Hematopoietic multipotent progenitor cell treated with erythropoietin and hydrocortisone succinate and interleukin-3 and kit ligand, for 6 days (in vitro differentiated cells): ENCODE measurements at regions not wholly inside any gene's neighbourhood (a gene's known extent, or its start where the extent isn't known, plus 50 kb on each side); places are given as distances from the start of the nearest gene placed in this dataset.
A peak's percentile ranks its signal among the peaks of the same experiment; 100 is the strongest.
"Not testable (repeated sequence)": the region's sequence is repeated elsewhere in the genome, so short reads cannot be mapped to it uniquely, and the experiment has no call there.

Experiments
- DNase-seq: peaks from one replicate; pipeline ENCODE4 v3.0.0-alpha.2; 2015

DNA sequence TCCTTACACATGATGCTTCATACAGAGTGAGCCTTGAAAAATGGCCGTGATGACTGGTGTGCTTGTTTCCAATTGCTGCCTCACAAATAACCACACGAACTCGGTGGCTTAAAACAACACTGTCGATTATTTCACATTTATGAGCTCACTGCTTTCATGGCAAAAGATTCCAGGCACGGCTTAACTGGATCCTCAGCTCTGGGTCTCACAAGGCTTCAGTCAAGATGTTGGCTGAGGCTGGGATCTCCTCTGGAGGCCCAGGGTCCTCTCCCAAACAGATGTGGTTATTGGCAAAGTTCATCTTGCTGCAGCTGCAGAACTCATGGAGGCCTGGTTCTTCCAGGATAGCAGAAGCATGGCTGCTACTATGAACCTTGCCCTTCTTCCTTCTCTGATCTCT, 144.6 kb downstream of the TFAP2C start:
- no peak for DNase-seq

DNA sequence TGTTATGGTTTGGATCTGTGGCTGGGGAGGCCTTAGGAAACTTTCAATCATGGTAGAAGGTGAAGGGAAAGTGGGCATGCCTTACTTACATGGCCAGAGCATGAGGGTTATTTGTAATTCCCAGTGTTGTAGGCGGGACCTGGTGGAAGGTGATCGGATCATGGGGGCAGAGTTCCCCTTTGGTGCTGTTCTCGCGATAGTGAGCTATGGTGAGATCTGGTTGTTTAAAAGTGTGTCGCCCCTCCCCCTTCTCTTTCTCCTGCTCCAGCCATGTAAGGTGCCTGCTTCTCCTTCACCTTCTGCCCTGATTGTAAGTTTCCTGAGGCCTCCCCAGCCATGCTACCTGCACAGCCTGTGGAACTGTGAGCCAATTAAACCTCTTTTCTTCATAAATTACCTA, 145.8 kb downstream of the TFAP2C start:
- no peak for DNase-seq

DNA sequence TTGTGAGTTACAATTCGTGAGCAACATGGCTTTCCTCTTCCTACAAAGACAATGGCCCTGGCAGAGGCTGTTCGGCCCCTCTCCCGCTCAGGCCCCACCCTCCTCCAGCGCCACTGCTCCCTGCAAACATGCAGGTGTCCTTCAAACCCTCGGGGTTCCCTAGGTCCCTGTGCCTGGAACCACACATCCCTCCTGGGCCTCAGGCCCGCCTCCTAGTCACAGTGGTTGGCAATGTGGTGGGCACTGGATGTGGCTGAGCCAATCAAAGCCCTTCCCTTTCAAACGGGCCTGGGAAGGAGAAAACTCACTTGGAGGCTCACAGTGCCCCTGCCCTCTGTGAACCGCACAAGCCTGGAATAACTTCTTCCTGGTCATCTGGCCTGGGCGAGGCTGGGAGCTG, 147.2 kb downstream of the TFAP2C start:
- no peak for DNase-seq

DNA sequence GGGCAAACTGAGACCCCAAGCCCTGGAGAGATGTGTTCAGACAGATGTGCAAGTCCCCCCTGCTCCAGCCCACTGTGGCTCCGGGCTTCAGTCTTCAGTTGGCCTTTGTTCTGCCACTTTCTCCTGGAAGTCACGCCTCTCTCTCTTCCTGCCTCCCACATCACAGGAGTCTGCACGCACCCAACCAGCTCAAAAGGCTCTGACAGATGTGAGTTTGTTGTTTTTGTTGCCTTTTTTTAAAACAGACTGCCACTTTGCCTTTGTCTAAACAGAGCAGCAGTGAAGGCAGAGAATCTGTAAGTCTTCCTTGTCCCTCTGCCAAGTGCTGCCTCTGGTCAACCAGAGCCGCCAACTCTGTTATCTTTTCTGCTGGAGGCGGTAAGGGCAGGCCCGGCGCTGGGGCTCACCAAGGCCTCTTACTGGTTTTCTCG, 149.7 kb downstream of the TFAP2C start:
- DNase-seq: peak; percentile 3

DNA sequence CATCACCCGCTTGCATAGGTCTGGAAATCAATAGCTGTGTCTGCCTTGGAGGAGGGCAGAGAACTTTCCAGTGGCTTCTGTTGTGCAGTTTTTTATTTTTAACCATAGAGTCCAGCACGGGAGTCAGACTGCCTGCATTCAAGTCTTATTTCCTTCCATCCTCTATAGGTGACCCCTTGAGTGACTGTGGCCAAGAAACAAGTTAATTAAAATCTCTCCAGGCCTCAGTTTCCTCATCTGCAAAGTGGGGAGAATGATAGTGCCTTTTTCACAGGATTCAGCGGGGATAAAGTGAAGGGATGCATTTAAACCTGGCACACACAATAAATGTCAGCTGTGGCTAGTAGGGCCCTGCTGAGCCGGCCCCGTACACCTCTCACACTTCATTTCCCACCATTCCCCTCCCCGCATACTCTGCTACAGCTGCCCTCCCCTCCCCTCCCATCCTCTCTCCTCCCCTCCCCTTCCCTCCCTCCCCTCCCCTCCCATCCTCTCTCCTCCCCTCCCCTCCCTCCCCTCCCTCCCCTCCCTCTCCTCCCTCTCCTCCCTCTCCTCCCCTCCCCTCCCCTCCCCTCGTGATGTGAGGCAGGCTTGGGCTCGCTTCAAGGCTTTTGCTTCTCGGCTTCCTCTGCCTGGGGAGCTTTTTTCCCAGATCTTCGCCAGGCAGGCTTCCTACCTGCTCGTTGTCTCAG, 150.5 kb downstream of the TFAP2C start:
- no peak for DNase-seq

DNA sequence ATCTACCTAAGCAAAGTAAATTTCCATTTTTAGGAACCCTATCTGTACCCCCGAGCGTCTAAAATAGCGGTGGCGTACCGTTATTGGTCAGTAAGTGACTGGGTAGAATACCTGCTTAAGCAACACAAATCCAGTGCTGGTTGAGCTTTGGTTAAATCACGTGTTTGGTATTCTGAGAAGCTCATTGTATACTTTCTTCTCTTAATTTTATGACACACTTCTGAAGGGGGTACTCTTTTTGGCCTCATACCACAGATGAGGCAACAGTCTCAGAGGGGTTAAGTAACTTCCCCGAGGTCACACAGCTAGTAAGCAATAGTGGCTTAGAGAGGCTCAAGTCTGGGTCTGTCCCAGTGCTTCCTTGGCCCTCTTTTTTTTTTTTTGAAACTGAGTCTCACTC, 151.2 kb downstream of the TFAP2C start:
- no peak for DNase-seq

DNA sequence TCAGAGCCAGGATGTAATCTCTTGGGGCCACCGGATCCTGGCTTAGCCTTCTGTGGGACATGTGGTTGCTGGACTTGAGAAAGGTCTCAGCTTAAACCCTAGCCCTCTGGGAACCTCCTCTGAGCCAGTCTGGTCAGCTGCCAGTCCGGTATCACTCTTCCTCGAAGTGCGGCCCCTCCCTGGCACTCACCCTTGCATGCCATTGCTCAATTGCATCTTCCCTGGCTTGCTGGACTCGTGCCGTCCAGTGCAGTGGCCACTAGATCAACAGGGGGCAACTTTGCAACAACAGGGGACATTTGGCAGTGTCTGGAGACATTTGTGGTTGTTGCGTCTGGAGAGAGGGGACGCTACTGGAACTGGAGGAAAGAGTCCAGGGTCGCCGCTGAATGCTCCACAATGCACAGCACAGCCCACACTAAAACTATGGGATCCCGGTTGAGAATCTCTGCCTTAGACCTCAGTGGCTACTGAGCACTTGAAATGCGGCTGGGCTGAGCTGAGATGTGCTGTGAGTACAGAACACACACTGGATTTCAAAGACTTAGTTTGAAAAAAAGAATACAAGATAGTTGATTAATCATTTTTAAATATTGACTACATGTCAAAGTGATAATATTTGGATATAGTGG, 152.1 kb downstream of the TFAP2C start:
- DNase-seq: no peak

DNA sequence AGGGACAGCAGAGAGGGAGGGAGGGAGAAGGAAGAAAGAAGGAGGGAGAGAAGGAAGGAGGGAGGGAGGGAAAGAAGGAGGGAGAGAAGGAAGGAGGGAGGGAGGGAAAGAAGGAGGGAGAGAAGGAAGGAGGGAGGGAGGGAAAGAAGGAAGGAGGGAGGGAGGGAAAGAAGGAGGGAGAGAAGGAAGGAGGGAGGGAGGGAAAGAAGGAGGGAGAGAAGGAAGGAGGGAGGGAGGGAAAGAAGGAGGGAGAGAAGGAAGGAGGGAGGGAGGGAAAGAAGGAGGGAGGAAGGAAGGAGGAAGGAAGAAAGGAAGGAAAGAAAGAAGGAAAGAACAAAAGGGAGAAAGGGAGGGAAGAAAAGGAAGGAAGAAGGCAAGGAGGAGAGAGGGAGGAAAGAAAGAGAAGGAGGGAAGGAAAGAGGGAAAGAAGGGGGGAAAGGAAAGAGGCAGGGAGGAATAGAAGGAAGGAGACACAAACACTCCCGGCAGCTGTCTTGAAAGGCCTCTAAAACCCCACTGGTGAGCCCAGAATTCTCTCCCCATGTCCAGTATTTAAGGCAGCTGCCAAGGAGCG, 153.0 kb downstream of the TFAP2C start:
- not testable (repeated sequence) for DNase-seq

DNA sequence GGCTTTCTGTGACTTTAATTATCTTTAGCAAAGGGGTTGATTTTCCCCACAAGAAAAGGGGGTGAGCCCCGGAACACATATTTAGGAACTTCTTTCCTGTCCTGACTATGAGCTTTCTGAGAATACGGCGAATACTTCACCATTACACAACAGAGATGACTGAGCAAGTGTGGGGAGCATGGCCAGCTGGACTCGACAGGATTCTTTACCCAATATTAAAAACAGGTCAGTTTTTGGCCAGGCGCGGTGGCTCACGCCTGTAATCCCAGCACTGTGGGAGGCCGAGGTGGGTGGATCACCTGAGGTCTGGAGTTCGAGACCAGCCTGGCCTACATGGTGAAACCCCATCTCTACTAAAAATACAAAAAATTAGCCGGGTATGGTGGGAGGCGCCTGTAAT, 153.7 kb downstream of the TFAP2C start:
- DNase-seq: not testable (repeated sequence)

DNA sequence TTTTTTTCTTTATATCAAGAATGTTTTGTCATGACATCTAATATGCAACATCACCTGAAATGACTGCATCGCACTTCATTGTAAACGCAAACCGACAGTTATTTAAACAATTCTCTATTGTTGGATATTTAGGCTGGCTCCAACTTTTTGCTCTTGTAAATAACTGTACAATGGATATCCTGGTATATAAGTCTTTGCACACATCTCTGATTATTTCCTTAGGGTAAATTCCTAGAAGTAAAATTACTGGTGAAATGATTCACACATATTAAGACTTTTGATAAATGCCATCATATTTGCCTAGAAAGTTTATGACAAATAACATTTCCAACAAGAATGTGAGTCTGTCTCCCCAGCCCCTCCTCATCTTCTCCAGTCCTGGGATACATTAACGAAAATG, 154.7 kb downstream of the TFAP2C start:
- DNase-seq: no peak

DNA sequence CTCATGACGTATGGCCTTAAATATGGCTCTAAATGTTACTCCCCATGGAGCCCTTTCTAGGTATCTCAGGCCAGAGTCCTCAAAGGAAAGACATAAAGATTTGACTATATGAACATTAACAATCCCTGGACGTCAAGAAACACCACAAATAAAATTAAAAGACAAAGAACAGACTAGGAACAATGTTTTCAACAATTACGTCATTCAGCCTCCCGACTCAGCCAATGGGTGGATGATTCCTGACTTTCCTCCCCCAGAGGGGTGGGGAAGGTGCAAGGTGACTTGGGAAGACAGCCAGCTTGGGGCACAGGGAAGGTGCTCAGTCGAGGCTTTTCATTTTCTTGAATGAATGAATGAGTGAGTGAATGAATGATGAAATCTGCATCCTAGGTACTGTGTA, 157.4 kb downstream of the TFAP2C start:
- no peak for DNase-seq

DNA sequence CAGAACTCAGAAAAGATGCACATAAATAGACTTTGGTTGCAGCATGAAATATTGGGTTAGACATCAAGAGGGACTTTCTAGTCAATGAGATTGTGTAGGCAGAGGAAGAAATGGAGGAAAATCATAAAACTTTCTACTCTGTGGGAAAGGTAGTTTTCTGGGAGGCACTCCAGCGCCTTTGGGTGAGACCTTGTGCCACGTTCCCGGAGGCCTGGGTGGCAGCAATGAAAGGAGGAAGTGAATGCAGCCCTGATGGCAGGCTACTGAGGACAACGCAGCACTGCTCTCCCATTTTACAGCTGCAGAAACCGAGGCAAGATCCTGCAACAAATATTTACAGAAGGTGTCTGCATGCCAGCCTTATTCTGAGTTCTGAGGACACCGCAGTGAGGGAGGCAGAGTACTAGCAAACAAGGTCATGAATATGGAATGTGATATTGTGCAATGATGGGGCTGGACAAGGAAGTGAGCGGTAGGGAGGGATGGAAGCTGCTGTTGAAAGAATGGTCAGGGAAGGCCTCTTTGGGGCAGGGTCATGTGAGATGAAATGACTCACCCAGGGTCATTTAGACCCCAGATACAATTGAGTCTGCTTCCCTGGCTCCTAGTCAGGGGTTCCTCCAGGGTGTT, 159.1 kb downstream of the TFAP2C start:
- no peak for DNase-seq

DNA sequence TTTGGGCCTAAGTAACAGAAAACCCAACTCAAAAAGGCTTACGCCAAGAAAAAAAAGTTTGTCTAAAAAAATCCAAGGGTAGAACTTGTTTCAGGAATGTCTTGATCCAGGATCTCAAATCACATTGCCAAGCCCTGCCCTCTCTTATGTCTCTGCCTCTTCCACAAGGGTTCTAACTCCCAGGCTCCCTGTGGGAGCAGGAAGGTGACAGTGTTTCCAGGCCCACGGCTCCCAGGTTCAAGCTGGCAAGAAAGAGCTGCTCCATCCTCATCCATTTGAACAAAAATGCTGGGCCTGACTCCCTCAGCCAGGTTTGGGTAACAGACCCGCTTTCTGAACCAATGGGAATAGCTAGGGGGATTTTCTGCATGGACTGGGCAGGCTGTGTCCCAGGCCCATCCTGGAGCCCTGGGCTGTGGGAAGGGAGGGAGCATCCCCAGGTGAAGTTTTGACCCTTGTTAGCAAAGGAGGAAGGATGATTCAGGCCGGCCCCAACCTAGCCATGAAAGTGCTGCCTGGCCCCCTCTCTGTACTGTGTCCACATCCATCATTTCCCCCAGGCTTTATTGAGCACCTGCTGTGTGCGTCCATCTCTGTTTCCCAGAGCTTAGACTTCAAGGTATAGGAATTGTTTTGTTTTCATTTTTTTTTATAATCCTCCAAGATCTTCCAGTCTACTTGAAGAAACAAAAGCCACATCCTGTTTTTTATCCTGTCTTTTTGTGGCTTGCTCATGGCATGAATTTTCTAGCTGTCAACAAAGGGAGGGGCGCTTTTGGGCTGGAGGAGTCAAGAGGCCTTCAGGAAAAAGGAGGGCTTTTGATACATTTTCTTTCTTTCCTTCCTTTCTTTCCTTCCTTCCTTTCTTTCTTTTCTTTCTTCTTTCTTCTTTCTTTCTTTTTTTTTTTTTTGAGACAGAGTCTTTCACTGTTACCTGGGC, 159.8 kb downstream of the TFAP2C start:
- DNase-seq: no peak

DNA sequence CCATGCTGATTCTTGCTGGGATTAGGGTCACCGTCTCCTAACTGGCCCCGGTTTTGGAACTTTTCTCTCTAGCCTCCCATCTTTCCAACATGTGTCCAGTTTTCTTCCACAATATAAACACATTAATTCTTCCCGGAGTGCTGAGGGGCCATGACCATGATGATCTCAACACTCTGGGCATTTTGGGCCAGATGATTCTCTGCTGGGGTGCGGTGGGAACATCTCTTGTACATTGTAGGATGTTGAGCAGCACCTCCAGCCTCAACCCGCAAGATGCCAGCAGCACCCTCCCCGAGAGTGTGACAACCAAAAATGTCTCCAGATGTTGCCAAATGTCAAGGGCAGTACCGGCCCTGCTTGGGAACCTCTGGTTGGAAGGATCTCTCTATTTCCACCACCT, 164.8 kb downstream of the TFAP2C start:
- DNase-seq: no peak

DNA sequence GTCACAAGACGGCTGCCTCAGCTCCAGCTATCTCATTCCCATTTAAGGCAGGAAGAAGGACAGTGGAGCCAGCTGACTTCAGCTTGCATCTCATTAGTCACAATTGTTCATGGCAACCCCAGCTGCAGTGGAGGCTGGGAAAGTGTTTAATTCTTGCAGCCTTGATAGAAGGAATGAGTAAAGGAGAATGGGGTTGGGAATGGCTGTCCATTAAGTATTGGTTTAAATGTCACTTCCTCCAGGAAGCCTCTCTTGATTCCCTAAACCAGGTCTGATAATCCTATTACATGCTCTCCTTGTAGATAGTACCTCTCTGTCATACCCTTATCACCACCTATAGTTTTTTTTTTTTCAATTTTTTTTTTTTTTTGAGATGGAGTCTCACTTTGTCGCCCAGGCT, 166.4 kb downstream of the TFAP2C start:
- DNase-seq: no peak

DNA sequence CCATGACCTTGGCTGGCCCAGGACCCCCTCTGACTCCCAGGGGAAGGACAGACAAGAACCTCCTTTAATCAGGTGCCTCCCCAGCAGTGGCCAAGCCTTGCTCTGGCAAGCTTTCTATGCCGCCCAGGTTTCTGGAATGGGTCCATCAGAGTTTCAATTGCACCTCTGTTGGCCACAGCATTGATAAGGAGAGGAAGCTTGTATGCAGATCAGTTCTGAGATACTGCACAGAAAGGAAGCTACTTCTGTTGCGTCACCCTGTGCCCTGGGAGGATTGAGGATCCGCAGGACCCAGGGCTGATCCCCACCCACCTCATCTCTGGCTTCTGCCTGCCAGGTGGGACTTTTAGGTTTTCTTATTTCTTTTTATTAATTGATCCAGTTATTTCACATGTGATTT, 167.2 kb downstream of the TFAP2C start:
- DNase-seq: peak; percentile 18

DNA sequence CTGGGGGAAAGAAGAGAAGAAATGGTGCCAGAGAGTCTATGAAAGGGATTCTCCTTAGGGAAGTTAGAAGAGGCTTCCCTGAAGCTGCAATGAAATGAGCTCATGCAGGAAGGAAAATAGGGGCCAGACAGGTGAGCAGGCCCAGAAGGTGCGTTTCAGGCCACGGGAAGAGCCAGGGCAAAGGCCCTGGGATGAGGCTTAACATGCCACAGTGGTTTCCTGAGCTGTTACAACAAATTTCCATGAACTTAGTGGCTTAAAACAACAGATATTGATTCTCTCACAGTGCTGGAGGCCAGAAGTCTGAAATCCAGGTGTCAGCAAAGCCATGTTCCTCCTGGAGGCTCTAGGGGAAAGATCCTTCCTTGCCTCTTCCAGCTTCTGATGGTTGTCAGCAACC, 167.9 kb downstream of the TFAP2C start:
- no peak for DNase-seq

DNA sequence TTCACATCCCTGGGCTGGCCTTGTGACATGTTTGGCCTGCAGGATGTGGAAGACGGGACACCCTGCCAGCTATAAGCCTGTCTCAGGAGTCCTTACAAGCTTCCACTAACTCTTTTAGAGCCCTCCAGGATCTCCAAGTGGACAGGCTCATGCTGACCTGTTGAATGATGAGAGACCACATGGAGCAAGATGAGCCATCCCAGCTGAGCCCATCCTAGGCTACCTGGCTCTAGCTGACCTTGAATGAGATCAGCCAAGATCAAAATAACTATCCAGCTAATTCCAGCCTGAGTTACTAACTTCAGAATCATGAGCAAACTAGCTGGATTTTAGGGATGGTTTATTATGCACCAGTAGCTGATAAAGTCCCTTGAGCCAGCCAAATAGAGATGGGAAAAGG, 169.5 kb downstream of the TFAP2C start:
- no peak for DNase-seq

DNA sequence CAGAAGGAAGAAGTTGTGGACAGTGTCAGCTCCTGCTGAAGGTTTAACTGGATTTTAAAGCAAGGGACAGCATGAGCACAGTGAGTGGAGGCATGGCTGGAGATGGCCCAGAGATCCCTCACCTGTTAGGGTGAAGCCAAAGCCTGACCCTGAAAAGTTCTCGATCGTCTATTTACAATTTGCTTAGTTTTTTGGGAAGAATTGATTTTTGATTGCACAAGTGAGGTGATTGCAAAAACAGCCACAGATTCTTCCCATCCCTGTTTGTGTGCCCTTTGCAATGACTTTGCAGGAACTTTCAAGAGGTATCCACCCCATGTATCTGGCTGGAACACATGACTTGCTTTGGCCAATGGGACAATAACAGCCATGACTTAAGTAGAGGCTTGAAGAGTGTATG, 170.1 kb downstream of the TFAP2C start:
- no peak for DNase-seq

DNA sequence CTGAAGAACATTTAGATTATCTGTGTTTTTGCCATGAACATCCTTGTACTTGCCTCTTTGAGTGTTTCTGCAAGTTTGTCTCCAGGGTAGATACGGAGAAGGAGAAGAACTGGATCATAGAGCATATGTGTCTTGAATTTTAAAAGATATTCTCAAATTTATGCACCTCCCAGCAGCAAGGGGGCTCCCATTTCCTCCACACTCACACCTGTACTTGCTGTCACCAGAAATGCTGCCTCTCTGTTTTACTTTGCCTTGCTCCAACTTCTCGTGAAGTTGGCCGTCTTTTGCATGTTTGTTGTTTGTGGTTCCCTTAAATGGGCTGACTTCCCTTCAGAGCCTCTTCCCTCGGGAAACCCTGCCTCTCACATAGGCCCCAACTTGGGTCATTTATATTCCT, 171.0 kb downstream of the TFAP2C start:
- DNase-seq: no peak

DNA sequence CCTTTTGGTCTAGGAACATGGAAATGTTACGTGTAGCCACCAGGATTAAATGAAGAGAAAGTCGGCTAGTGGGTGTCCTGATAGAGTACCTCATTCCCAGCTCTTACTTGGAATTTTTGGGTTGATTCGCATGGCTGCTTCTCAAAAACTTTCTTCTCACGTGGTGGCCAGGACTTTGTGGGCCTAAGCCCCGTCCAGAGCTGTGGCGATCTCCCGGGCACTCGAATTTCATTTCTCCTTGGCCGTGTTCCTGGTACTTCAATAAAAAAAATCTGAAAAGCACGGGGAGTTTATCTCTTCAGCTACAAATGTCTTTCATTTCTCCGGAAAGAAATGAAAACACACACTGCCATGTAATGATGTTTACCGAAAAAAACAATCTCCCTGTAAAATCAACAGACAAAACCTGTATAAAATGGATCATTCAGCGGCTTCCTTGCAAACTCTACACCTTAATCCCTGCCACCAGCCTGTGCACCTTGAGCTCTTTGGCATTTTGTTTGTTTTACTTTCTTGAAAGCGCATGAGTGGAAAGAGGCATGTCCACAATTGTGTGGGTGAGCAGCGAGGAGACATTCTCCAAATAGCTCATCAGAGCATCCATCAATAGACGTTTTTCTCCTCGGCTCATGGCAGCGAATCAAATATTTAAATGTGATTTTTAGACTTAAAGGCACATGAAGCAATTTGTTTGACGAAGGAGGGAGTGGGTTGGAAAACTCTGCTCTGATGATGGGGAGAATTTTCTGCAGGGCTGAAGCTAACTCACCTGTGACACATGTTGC, 173.1 kb downstream of the TFAP2C start:
- DNase-seq: no peak

DNA sequence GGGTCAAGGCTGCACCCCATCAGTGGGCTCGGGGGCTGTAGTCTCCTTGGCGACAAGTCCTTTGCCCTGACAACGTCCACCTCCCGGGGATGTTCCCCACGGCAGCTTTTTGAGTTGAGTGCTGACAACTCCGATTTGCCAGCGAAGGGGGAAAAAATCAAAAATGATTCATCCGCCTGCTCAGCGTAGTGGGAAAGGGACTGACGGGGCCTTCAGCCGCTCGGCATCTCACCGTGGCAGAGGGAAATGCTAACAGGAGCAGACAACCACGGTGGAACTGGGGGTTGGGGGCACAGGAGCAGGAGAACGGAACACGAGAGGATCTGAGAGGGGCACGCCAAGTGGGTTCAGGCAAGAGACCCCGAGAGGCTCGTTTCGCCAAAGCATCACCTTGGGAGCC, 173.7 kb downstream of the TFAP2C start:
- no peak for DNase-seq
